Peyer's patch (tissue), 4 donors: ENCODE measurements at regions not wholly inside any gene's neighbourhood (a gene's known extent, or its start where the extent isn't known, plus 50 kb on each side); places are given as distances from the start of the nearest gene placed in this dataset.
"Not testable (repeated sequence)": the region's sequence is repeated elsewhere in the genome, so short reads cannot be mapped to it uniquely, and the experiment has no call there.

Experiments used
- DNase-seq, 3 donors: peaks; one replicate each; pipeline ENCODE4 v3.0.0-alpha.2; 2017 to 2019
- H3K27ac ChIP-seq, 4 donors: fragments of 200-600 bp; sonication (generic); one replicate each; pipeline ENCODE4 v1.5.1; 2016 to 2019
- H3K27me3 ChIP-seq, 2 donors: fragments of 200-600 bp; sonication (generic); one replicate each; pipeline ENCODE4 v1.5.1; 2019
- H3K36me3 ChIP-seq, 3 donors: fragments of 200-600 bp; sonication (generic); one replicate each; pipeline ENCODE4 v1.5.1; 2016 to 2019
- H3K4me1 ChIP-seq, 4 donors: fragments of 200-600 bp; sonication (generic); one replicate each; pipeline ENCODE4 v1.5.1; 2016 to 2019
- H3K4me3 ChIP-seq, 4 donors: fragments of 200-600 bp; sonication (generic); 1 replicate in 3 of 4; 2 replicates in 1 of 4; pipeline ENCODE4 v1.5.1; 2016 to 2019; ENCODE audit warnings: mild to moderate bottlenecking in 1 of 4
- H3K9me3 ChIP-seq, 4 donors: fragments of 200-600 bp; sonication (generic); one replicate each; pipeline ENCODE4 v1.5.1; 2016 to 2019; ENCODE audit warnings: mild to moderate bottlenecking in 1 of 4
- POLR2A ChIP-seq, 2 donors: fragments of 450-650 bp; IDR thresholded peaks; one replicate each; pipeline ENCODE4 v1.5.1; 2017; ENCODE audit warnings: antibody characterized with exemption in 2 of 2, mild to moderate bottlenecking in 2 of 2, moderate library complexity in 2 of 2
- TF ChIP-seq, protein P1 (sequence below), 6 experiments: fragments of 450-650 bp in 4 of 6; fragments of 200-600 bp in 2 of 6; sonication (generic) in 1 of 6; IDR thresholded peaks; one replicate each; pipeline ENCODE4 v1.5.1; 2017 to 2019; ENCODE audit warnings: antibody characterized with exemption in 6 of 6, mild to moderate bottlenecking in 3 of 6, moderate library complexity in 1 of 6

DNA sequence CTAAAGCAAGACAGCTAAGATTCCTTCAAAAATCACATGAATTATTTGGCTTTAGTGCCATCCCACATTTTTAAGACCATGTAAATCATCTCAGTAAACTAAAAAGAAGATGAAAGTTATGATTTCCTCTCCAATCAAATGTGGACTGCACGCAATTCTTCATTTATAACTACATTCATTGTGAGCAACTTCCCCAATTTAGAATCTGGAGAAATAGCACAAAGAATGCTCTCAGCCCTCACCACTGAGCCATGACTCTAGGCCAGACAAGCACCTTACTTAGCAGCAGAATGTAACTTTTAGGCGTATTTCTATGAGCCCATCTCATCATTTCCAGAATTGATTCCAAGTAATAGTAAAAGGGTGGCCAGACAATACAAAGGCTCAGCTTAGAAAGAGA lies 616.6 kb downstream of the TLE1 start:
- TF ChIP-seq POLR2A (IDR thresholded peaks at IDR 0.05) = no peak
- TF ChIP-seq, protein P1, sequence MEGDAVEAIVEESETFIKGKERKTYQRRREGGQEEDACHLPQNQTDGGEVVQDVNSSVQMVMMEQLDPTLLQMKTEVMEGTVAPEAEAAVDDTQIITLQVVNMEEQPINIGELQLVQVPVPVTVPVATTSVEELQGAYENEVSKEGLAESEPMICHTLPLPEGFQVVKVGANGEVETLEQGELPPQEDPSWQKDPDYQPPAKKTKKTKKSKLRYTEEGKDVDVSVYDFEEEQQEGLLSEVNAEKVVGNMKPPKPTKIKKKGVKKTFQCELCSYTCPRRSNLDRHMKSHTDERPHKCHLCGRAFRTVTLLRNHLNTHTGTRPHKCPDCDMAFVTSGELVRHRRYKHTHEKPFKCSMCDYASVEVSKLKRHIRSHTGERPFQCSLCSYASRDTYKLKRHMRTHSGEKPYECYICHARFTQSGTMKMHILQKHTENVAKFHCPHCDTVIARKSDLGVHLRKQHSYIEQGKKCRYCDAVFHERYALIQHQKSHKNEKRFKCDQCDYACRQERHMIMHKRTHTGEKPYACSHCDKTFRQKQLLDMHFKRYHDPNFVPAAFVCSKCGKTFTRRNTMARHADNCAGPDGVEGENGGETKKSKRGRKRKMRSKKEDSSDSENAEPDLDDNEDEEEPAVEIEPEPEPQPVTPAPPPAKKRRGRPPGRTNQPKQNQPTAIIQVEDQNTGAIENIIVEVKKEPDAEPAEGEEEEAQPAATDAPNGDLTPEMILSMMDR (IDR thresholded peaks at IDR 0.05) = no peak
- Histone ChIP-seq H3K9me3 (no peaks in the 10 kb centered on the region), H3K27ac (no peak overlapping the region), H3K27me3 (no peaks in the 10 kb centered on the region), H3K4me1 (no peaks in the 10 kb centered on the region), H3K4me3 (no peak overlapping the region), H3K36me3 (no peaks in the 10 kb centered on the region)
- DNase-seq = no peak

DNA sequence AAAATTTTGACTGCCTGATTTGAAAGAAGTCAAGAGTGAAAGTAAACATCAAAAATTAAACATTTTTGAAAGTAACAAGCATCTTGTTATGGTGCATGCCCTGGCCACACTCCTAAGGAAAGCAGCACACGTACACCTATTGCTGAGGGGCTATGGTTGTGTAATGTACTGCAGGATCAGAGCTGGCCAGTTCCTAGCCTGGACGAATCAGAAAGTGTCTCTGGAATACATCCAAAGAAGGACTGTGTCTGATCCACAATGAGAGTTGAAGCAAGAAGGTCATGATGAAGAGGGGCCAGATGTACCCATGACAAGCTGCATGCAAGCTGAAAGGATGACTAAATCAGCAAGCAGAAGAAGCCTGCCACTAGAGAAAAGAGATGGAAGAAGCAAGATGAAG lies 618.2 kb downstream of the TLE1 start:
- no peak overlapping the region for H3K27ac ChIP-seq
- no peaks in the 10 kb centered on the region for H3K36me3 ChIP-seq
- no peaks in the 10 kb centered on the region for H3K27me3 ChIP-seq
- no peak overlapping the region for H3K4me3 ChIP-seq
- no peaks in the 10 kb centered on the region for H3K4me1 ChIP-seq
- H3K9me3 ChIP-seq = no peaks in the 10 kb centered on the region
- TF ChIP-seq POLR2A (IDR thresholded peaks at IDR 0.05) = no peak
- TF ChIP-seq, protein P1 (IDR thresholded peaks at IDR 0.05) = no peak
- DNase-seq = no peak

DNA sequence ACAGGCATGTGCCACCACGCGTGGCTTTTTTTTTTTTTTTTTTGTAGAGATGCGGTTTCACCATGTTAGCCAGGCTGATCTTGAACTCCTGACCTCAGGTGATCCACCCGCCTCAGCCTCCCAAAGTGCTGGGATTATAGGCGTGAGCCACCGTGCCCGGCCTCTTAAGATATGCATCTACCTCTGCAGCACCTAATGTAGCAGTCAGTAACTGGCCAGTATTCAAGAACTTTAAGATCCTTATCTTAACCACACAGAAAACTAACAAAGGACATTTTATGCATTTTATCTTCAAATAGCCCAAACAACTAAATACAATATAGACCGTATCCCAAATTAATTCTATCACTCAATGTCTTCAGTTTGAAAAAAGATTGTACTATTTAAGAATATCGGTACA lies 618.7 kb downstream of the TLE1 start:
- Histone ChIP-seq H3K9me3 (no peaks in the 10 kb centered on the region), H3K27me3 (no peaks in the 10 kb centered on the region), H3K4me3 (no peak overlapping the region), H3K36me3 (no peaks in the 10 kb centered on the region), H3K4me1 (no peaks in the 10 kb centered on the region), H3K27ac (no peak overlapping the region)
- TF ChIP-seq, protein P1 (IDR thresholded peaks at IDR 0.05) = no peak
- no peak for TF ChIP-seq POLR2A (IDR thresholded peaks at IDR 0.05)
- DNase-seq = no peak

DNA sequence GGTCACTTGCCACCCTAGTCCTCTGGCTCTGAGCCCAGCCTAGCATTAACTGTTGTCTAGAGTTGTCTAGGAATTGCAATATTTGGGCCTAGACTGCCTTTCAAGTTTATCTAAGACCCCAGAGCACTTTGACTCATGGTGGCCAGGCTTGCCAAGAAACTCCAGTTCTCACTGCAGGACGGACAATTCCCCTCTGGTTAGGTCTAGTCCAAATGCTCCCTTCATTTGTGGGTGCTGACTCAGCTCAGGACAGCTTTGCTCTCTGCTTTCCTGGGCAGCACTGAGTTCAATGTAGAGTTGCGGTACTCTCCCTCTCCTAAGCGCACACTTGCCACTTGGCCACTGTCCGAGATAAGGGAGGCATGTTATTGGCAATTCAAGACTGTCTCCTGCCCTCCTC lies 619.4 kb downstream of the TLE1 start:
- Histone ChIP-seq H3K9me3 (no peaks in the 10 kb centered on the region), H3K27me3 (no peaks in the 10 kb centered on the region), H3K36me3 (no peaks in the 10 kb centered on the region), H3K4me3 (no peak overlapping the region), H3K27ac (no peak overlapping the region), H3K4me1 (no peaks in the 10 kb centered on the region)
- DNase-seq = no peak
- TF ChIP-seq POLR2A (IDR thresholded peaks at IDR 0.05) = no peak
- TF ChIP-seq, protein P1 (IDR thresholded peaks at IDR 0.05) = no peak

DNA sequence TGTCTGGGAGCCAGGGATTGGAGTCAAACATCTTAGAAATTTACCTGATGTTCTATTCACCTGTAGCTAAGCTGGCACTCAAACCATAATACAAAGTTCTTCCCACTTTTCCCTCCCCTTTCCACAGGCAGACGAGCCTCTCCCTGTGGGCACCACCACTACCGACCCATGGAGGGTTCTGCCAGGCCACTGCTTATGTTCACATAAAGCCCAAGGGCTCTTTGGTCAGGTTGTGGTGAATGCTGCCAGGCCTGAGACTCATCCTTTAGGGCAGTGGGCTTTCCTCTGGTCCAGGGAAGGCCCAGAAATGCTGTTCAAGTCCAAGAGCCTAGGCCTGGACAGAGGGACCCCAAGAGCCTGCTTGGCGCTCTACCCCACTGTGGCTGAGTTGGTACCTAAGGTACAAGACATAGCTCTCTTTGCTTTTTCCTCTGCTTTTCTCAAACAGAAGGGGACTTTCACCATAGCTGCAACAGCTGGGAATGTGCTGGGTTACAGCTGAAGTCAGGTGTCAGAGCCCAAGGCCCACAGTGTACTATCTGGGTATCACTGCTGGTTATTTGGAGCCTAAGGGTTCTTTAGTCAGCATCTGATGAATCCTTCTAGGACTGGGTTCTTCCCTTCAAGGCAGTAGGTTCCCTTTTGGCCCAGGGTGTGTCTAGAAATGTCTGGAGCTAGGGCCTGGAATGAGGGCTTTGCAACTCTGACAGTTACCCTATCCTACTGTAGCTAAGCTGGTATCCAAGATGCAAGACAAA lies 620.1 kb downstream of the TLE1 start:
- TF ChIP-seq, protein P1 (IDR thresholded peaks at IDR 0.05) = no peak
- TF ChIP-seq POLR2A (IDR thresholded peaks at IDR 0.05) = no peak
- Histone ChIP-seq H3K27me3 (no peaks in the 10 kb centered on the region), H3K9me3 (no peaks in the 10 kb centered on the region), H3K27ac (no peak overlapping the region), H3K4me1 (no peaks in the 10 kb centered on the region), H3K4me3 (no peak overlapping the region), H3K36me3 (no peaks in the 10 kb centered on the region)
- no peak for DNase-seq

DNA sequence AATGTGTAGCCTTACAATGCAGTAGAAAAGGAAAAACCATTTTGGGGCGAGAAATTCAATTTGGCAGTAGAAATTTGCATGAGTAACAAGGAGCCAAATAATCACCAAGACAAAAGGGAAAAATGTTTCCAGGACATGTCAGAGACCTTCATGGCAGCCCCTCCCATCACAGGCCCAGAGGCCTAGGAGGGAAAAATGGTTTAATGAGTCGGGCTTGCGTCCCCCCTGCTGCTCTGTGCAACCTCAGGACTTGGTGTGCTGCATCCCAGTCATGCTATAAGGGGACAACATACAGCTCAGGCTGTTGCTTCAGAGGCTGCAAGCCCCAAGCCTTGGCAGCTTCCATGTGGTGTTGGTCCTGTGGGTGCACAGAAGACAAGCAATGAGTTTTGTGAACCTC lies 626.4 kb downstream of the TLE1 start:
- DNase-seq, H3K27ac ChIP-seq, H3K9me3 ChIP-seq, H3K4me1 ChIP-seq, H3K27me3 ChIP-seq, H3K36me3 ChIP-seq, H3K4me3 ChIP-seq: not testable (repeated sequence)
